ENCODE measurements at regions not wholly inside any gene's neighbourhood (a gene's known extent, or its start where the extent isn't known, plus 50 kb on each side); places are given as distances from the start of the nearest gene placed in this dataset.

DNA sequence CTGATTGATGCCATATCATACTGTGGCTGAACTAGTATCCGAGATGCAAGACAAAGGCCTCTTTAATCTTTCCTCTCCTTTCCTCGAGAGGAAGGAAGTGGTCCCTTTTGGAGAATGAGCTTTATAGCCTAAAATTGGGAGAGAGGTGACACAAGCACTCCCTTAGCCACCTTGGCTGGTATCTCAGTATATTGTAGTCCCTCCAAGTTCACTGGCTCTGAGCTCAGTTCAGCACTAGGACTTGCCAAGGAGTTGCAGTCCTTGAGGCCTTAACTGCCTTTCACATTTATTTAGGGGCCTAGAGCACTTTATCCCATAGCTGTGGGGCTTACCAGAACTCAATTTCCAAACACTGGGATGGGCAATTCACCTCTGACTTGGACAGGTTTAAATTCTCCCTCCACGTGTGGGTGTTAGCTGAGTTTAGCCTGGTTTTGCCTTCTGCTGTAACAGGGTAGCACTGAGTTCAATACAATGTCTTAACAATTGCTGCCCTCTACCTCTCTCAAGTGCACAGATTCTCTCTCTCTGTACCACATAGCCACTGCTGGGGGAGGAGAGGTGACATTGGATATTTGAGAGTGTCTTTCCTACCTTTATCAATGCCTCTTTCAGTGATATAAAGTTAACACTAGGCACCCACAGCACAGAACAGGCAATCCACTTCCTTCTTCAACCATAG is 216.4 kb downstream of the TECRL start:
- TF ChIP-seq, protein P1, sequence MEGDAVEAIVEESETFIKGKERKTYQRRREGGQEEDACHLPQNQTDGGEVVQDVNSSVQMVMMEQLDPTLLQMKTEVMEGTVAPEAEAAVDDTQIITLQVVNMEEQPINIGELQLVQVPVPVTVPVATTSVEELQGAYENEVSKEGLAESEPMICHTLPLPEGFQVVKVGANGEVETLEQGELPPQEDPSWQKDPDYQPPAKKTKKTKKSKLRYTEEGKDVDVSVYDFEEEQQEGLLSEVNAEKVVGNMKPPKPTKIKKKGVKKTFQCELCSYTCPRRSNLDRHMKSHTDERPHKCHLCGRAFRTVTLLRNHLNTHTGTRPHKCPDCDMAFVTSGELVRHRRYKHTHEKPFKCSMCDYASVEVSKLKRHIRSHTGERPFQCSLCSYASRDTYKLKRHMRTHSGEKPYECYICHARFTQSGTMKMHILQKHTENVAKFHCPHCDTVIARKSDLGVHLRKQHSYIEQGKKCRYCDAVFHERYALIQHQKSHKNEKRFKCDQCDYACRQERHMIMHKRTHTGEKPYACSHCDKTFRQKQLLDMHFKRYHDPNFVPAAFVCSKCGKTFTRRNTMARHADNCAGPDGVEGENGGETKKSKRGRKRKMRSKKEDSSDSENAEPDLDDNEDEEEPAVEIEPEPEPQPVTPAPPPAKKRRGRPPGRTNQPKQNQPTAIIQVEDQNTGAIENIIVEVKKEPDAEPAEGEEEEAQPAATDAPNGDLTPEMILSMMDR (IDR thresholded peaks at IDR 0.05): no peak
- no peak for TF ChIP-seq POLR2A (IDR thresholded peaks at IDR 0.05)

All from ovary (tissue), 3 donors.